Erythroblast (primary cell): ENCODE measurements at regions not wholly inside any gene's neighbourhood (a gene's known extent, or its start where the extent isn't known, plus 50 kb on each side); places are given as distances from the start of the nearest gene placed in this dataset.
A peak's percentile ranks its signal among the peaks of the same experiment; 100 is the strongest.
"Not testable (repeated sequence)": the region's sequence is repeated elsewhere in the genome, so short reads cannot be mapped to it uniquely, and the experiment has no call there.

Source experiments
- DNase-seq, 2 experiments: peaks; one replicate each; lab custom pipeline; 2025; lab: John Stamatoyannopoulos, UW
- GATA1 ChIP-seq: IDR thresholded peaks from 2 replicates; pipeline ENCODE4 v1.6.1; 2011; ENCODE audit warnings: low read depth, mild to moderate bottlenecking, control low read depth, low read length, moderate library complexity
- POLR2A ChIP-seq: IDR thresholded peaks from 2 replicates; pipeline ENCODE4 v1.6.1; 2011; ENCODE audit warnings: mild to moderate bottlenecking, low read length

GRCh38 chr5:91297994-91298393, 85.1 kb downstream of the ARRDC3 start:
- TF ChIP-seq POLR2A: no peak
- no peak for TF ChIP-seq GATA1

DNA sequence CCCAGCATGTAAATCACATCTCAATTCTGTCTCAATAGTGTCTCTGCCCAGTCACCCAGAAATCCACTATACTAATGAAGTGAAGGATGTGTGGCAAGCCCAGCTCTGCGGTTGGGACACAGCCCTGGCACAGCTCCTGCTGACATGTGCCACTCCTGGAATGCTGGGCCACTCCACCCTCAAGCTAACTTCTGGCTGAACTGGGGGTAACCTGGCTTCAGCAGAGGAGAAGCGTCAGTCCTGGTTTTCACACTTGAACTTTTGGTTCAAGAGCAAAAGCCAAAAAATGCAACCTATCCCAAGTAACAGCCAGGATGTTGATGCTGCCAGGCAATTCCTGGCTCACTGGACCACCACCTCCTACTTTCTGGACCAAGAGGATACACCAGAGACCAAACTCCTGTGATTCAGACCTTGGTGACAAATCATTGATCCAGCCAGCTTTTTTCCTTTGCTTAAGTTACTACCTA, 86.4 kb downstream of the ARRDC3 start:
- no peak for DNase-seq
- TF ChIP-seq POLR2A (no peak), GATA1 (no peak)

More at GRCh38 chr5:91297994-91298393, 85.1 kb downstream of the ARRDC3 start:
- DNase-seq: no peak

DNA sequence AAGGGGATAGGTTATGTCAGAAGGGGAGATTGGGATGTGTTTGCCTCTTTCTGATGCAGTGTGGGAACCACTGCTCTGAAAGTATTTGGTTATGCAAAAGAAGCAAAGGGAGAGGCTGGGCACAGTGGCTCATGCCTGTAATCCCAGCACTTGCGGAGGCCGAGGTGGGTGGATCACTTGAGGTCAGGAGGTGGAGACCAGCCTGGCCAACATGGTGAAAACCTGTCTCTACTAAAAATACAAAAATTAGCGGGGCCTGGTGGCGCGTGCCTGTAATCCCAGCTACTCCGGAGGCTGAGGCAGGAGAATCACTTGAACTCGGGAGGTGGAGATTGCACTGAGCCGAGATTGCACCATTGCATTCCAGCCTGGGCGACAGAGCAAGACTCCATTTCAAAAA, 87.0 kb downstream of the ARRDC3 start:
- DNase-seq: not testable (repeated sequence)

- TF ChIP-seq POLR2A: no peak
- TF ChIP-seq GATA1: no peak
- DNase-seq: no peak
Observed at GRCh38 chr5:91293131-91293530, 90.0 kb downstream of the ARRDC3 start.

- TF ChIP-seq GATA1 (no peak), POLR2A (no peak)
- peak in 1 of 2 experiments; percentile 13 for DNase-seq
Observed at GRCh38 chr5:91291628-91292569, 91.2 kb downstream of the ARRDC3 start.

GRCh38 chr5:91288118-91288916, 94.8 kb downstream of the ARRDC3 start:
- no peak for DNase-seq

DNA sequence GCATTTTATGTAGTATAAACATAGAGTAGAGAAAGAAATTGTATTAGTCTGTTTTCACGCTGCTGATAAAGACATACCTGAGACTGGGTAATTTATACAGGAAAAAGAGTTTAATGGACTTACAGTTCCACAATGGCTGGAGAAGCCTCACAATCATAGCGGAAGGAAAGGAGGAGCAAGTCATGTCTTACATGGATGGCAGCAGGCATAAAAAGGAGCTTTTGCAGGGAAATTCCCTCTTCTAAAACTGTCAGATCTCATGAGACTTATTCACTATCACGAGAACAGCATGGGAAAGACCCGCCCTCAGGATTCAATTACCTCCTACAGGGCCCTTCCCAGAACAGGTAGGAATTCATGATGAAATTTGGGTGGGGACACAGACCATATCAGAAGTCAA, 98.1 kb downstream of the ARRDC3 start:
- DNase-seq: not testable (repeated sequence)

More at GRCh38 chr5:91288118-91288916, 94.8 kb downstream of the ARRDC3 start:
- TF ChIP-seq POLR2A: no peak
- no peak for TF ChIP-seq GATA1

DNA sequence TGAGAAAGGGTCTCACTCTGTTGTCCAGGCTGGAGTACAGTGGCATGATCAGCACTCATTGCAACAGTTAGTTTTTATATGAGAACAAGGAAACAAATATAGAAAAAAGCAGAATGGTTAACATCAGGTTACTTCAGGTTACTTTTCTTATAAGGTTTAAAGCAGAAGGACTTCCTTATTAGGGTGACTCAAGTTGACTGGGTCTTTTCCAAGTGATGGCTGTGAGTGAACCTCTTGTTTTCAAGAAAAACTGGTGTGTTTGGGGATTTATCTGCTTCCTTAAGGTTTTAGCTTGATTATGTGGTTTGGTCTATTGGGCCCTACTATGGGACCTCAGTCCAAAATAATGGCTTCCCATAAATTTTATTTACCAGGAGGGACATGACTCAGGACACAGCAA, 99.2 kb downstream of the ARRDC3 start:
- DNase-seq: peak; percentile 3 to 26
- TF ChIP-seq GATA1 (no peak), POLR2A (no peak)

GRCh38 chr5:91283326-91283725, 99.8 kb downstream of the ARRDC3 start:
- no peak for DNase-seq
- TF ChIP-seq GATA1 (no peak), POLR2A (no peak)

DNA sequence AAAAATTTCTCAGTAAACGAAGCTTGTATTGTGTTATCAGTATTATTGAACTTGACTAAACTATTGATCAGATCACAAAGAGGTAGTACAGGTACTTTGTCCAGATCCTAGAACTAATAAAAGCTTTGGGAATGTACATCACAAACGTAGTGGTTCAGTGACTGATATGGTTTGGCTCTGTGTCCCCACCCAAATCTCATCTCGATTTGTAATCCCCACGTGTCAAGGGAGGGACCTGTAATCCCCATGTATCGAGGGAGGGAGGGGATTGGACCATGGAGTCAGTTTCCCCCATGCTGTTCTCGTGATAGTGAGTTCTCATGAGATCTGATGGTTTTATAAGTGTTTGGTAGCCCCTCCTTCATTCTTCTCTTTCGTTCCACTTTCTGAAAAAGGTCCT, 100.9 kb downstream of the ARRDC3 start:
- TF ChIP-seq POLR2A: no peak
- TF ChIP-seq GATA1: no peak
- DNase-seq: no peak

- no peak for TF ChIP-seq POLR2A
- TF ChIP-seq GATA1: no peak
- peak; percentile 4 to 29 for DNase-seq
Observed at GRCh38 chr5:91281401-91281800, 101.7 kb downstream of the ARRDC3 start.

DNA sequence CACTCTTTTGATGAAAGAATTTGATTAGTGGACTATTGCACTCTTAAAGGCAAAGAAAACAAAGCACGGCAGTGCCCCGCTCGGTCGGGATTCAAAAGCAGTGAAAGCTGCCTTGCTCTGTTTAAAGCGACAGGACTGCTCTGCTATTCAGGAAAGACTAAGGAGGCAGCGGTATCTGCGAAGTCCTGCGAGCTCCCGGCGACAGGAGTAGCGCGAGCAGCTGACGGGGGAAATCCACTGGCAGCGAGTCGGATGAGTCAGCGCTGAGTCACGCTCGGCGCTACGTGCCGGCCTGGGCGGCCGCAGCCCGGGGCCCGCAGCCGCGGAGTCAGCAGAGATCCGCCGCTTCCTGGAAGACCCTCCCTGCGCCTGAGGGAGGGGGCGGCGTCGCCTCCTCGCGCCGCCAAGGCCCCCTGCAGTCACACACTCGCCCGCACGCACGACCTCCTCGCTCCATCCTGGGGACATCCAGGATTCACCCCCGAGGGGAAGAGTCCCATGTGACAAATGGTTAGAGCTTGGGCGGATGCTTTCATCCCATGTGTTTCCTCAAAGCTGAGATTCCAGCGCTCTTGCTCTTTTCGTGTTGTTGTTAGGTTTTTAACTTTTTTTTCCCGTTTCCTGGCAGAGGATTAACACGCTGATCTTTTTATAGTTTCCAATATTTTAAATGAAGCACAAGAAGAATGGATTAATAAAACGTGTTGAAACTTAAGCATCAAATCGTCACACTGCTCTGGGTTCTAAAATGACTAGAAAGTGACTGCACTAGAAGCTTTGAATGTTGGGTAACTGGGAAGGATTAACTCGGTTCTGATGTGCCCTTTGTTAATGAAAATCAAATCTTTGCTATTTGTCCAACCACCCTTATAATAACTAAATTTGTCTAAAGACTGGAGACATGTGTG, 102.5 kb downstream of the ARRDC3 start:
- DNase-seq: peak; percentile 84 to 93
- no peak for TF ChIP-seq GATA1
- TF ChIP-seq POLR2A: peak; percentile 43

GRCh38 chr5:91277840-91278239, 105.3 kb downstream of the ARRDC3 start:
- TF ChIP-seq POLR2A (no peak), GATA1 (no peak)
- DNase-seq: no peak
